B cell (primary cell): ENCODE measurements at regions not wholly inside any gene's neighbourhood (a gene's known extent, or its start where the extent isn't known, plus 50 kb on each side); places are given as distances from the start of the nearest gene placed in this dataset.

Experiments
- ATAC-seq: fragments of 200-7000 bp; cut with Tn5 transposase; one replicate; pipeline ENCODE4 v1.10.0; 2021; ENCODE audit warnings: low read depth, mild to moderate bottlenecking, moderate number of reproducible peaks, moderate library complexity
- CTCF ChIA-PET: fragments of 350-600 bp; sonication (Branson Sonifier 250); formaldehyde crosslinking; loops from one replicate; lab custom pipeline; 2021; ENCODE audit warnings: antibody characterized with exemption, inconsistent platforms; lab: Charles Lee
- POLR2A ChIA-PET: fragments of 350-600 bp; sonication (Branson Sonifier 250); formaldehyde crosslinking; loops from one replicate; lab custom pipeline; 2021; ENCODE audit warnings: antibody characterized with exemption; lab: Charles Lee
- DNase-seq: peaks from one replicate; pipeline ENCODE4 v3.0.0; 2013
- H2AFZ ChIP-seq: 2 replicates; pipeline ENCODE4 v1.6.1; 2012; ENCODE audit warnings: mild to moderate bottlenecking, low read depth, low read length; ENCODE audit not compliant: insufficient read depth, poor library complexity, severe bottlenecking
- H3K27ac ChIP-seq, 2 donors: 1 replicate in 1 of 2; 2 replicates in 1 of 2; pipeline ENCODE4 v1.5.1; 2012 to 2013; ENCODE audit warnings: low read length in 2 of 2, mild to moderate bottlenecking in 2 of 2, moderate library complexity in 1 of 2
- H3K27me3 ChIP-seq, 4 experiments: fragments of 200-600 bp in 1 of 4; sonication (generic) in 1 of 4; replicated peaks in 1 of 4; 1 replicate in 2 of 4; 2 replicates in 2 of 4; pipeline versions ENCODE4 v1.6.1 to v1.7.0; 2013 to 2016; ENCODE audit warnings: low read length in 3 of 4, mild to moderate bottlenecking in 2 of 4, mixed read lengths in 1 of 4, moderate library complexity in 1 of 4; ENCODE audit not compliant: insufficient read depth in 4 of 4, control insufficient read depth in 3 of 4; ENCODE audit errors: control extremely low read depth in 1 of 4
- H3K36me3 ChIP-seq, 2 experiments: replicated peaks in 1 of 2; 1 replicate in 1 of 2; 2 replicates in 1 of 2; pipeline versions ENCODE4 v1.6.1 to v1.7.1; 2013; ENCODE audit warnings: low read length in 1 of 2; ENCODE audit not compliant: insufficient read depth in 2 of 2, control insufficient read depth in 1 of 2; ENCODE audit errors: control extremely low read depth in 1 of 2, extremely low read depth in 1 of 2
- H3K4me1 ChIP-seq, 2 donors: fragments of 200-600 bp in 1 of 2; sonication (generic) in 1 of 2; 1 replicate in 1 of 2; 2 replicates in 1 of 2; pipeline versions ENCODE4 v1.5.1 to v1.6.1; 2013 to 2017; ENCODE audit warnings: low read length in 2 of 2; ENCODE audit not compliant: control insufficient read depth in 2 of 2, insufficient read depth in 2 of 2
- H3K4me2 ChIP-seq: replicated peaks from 2 replicates; pipeline ENCODE3; 2012; ENCODE audit warnings: mild to moderate bottlenecking, low read depth, low read length; ENCODE audit not compliant: poor library complexity, severe bottlenecking
- H3K4me3 ChIP-seq, 5 experiments: fragments of 200-600 bp in 1 of 5; sonication (generic) in 1 of 5; 1 replicate in 3 of 5; 2 replicates in 2 of 5; pipeline versions ENCODE4 v1.5.1 to v1.7.0; 2011 to 2016; ENCODE audit warnings: low read length in 4 of 5, mild to moderate bottlenecking in 4 of 5, low read depth in 2 of 5, control low read depth in 1 of 5, moderate library complexity in 1 of 5; ENCODE audit not compliant: insufficient read depth in 1 of 5; ENCODE audit errors: control extremely low read depth in 1 of 5, extremely low read depth in 1 of 5
- H3K79me2 ChIP-seq: fragments of 200-600 bp; sonication (generic); one replicate; pipeline ENCODE4 v1.6.0; 2016; ENCODE audit warnings: low read length; ENCODE audit not compliant: control insufficient read depth, insufficient read depth
- H3K9ac ChIP-seq: fragments of 200-600 bp; sonication (generic); 2 replicates; pipeline ENCODE4 v1.6.1; 2017; ENCODE audit warnings: mild to moderate bottlenecking, low read length, moderate library complexity
- H3K9me3 ChIP-seq, 3 donors: one replicate each; pipeline versions ENCODE4 v1.6.1 to v1.7.1; 2013; ENCODE audit warnings: low read length in 2 of 3; ENCODE audit not compliant: control insufficient read depth in 2 of 3, insufficient read depth in 1 of 3; ENCODE audit errors: control extremely low read depth in 1 of 3
- H4K20me1 ChIP-seq: 2 replicates; pipeline ENCODE4 v1.6.0; 2012; ENCODE audit warnings: mild to moderate bottlenecking, low read length; ENCODE audit not compliant: insufficient read depth, control insufficient read depth, poor library complexity, severe bottlenecking
- H3K27ac Mint-ChIP-seq: one replicate; pipeline ENCODE4 v1.8.0; 2021; ENCODE audit warnings: mixed read lengths
- H3K27me3 Mint-ChIP-seq: one replicate; pipeline ENCODE4 v1.8.0; 2021; ENCODE audit warnings: mixed read lengths
- H3K4me1 Mint-ChIP-seq: one replicate; pipeline ENCODE4 v1.8.0; 2021; ENCODE audit warnings: mixed read lengths
- H3K4me3 Mint-ChIP-seq: one replicate; pipeline ENCODE4 v1.8.0; 2021; ENCODE audit warnings: mixed read lengths
- H3K9me3 Mint-ChIP-seq: one replicate; pipeline ENCODE4 v1.8.0; 2022; ENCODE audit warnings: mixed read lengths; ENCODE audit not compliant: insufficient read depth
- EZH2 ChIP-seq: IDR thresholded peaks from 2 replicates; pipeline ENCODE4 v1.6.1; 2012; ENCODE audit warnings: borderline replicate concordance, low read depth, mild to moderate bottlenecking, moderate library complexity, low read length; ENCODE audit not compliant: insufficient read depth, poor library complexity, severe bottlenecking
- WGBS: methylation state at CpG from one replicate; pipeline ENCODE4 v1.1.5; 2013; ENCODE audit warnings: missing lambda C conversion rate; ENCODE audit not compliant: insufficient coverage; 5-methylcytosine and 5-hydroxymethylcytosine counted together
- intact Hi-C: fragments of 100-400 bp; cut with micrococcal nuclease; formaldehyde crosslinking; loops from one replicate; pipeline ENCODE4 v1.10.0; 2022
- TF ChIP-seq, protein P1 (sequence below): fragments of 200-600 bp; IDR thresholded peaks from one replicate; pipeline ENCODE4 v1.8.0; 2022; ENCODE audit warnings: antibody characterized with exemption, mild to moderate bottlenecking

DNA sequence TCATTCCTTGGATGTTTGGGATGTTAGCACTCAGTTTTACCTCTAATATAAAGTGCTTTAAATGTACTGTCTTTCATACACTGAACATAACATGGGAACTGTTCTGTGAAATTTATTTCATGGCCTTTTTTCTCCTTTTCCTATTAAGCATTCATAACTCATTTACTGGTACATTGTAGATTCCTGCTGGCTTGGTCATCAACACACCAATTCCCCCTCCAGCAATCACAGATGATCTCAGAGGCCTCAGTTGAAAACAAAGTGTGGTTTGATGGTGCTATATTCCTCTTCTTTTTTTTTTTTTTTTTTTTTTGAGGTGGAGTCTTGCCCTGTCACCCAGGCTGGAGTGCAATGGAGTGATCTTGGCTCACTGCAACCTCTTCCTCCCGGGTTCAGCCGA is 61.9 kb upstream of the FAM47B start:
- H3K9me3 Mint-ChIP-seq = no peaks in the 10 kb centered on the region
- ChIA-PET CTCF (no interaction called here), POLR2A (no interaction called here)
- TF ChIP-seq EZH2 = no peak
- TF ChIP-seq, protein P1, sequence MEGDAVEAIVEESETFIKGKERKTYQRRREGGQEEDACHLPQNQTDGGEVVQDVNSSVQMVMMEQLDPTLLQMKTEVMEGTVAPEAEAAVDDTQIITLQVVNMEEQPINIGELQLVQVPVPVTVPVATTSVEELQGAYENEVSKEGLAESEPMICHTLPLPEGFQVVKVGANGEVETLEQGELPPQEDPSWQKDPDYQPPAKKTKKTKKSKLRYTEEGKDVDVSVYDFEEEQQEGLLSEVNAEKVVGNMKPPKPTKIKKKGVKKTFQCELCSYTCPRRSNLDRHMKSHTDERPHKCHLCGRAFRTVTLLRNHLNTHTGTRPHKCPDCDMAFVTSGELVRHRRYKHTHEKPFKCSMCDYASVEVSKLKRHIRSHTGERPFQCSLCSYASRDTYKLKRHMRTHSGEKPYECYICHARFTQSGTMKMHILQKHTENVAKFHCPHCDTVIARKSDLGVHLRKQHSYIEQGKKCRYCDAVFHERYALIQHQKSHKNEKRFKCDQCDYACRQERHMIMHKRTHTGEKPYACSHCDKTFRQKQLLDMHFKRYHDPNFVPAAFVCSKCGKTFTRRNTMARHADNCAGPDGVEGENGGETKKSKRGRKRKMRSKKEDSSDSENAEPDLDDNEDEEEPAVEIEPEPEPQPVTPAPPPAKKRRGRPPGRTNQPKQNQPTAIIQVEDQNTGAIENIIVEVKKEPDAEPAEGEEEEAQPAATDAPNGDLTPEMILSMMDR = no peak
- no peaks in the 10 kb centered on the region for H3K4me1 Mint-ChIP-seq
- no peak overlapping the region for H3K4me3 Mint-ChIP-seq
- H3K27me3 ChIP-seq = no peaks in the 10 kb centered on the region
- no peaks in the 10 kb centered on the region for H3K27me3 Mint-ChIP-seq
- no peaks in the 10 kb centered on the region for H4K20me1 ChIP-seq
- WGBS = 100% methylated on average over 2 of the region's 2 CpGs
- no peak overlapping the region for H3K4me2 ChIP-seq
- no peak overlapping the region for H3K4me3 ChIP-seq
- no peaks in the 10 kb centered on the region for H3K9me3 ChIP-seq
- no peaks in the 10 kb centered on the region for H3K79me2 ChIP-seq
- H3K36me3 ChIP-seq = no peaks in the 10 kb centered on the region
- intact Hi-C loops = no loop called here
- no peak for ATAC-seq
- no peak overlapping the region for H3K27ac ChIP-seq
- no peak overlapping the region for H3K9ac ChIP-seq
- H3K4me1 ChIP-seq = no peaks in the 10 kb centered on the region
- DNase-seq = no peak
- H2AFZ ChIP-seq = no peak overlapping the region
- H3K27ac Mint-ChIP-seq = no peak overlapping the region

DNA sequence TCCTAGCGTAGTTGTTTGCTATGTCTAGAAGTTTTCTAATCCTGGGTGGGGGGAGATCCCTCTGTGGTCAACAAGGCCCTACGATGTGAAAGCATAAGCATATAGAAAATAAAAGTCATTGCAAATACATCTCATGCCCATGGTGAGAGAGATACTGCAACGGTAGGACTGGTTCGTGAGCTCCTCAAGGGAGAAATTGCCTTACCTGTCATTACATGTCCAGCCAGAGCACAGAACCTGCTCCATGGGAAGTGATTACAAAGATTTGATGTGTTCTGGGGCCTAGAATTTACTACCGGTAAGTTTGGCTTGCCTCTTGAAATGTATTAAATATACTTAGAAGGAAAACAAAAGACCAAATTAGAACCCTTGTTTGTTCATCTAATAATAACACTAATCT is 60.9 kb upstream of the FAM47B start:
- no CpG with 5 or more reads among the region's 5 CpGs for WGBS
- Histone ChIP-seq H3K79me2 (no peaks in the 10 kb centered on the region), H3K9me3 (no peaks in the 10 kb centered on the region), H3K36me3 (no peaks in the 10 kb centered on the region), H3K4me3 (no peak overlapping the region), H3K9ac (no peak overlapping the region), H3K4me2 (no peak overlapping the region), H3K27ac (no peak overlapping the region), H3K27me3 (no peaks in the 10 kb centered on the region), H3K4me1 (no peaks in the 10 kb centered on the region), H4K20me1 (no peaks in the 10 kb centered on the region), H2AFZ (no peak overlapping the region)
- TF ChIP-seq EZH2 = no peak
- TF ChIP-seq, protein P1 = no peak
- H3K9me3 Mint-ChIP-seq = no peaks in the 10 kb centered on the region
- no peaks in the 10 kb centered on the region for H3K4me1 Mint-ChIP-seq
- ChIA-PET POLR2A (no interaction called here), CTCF (no interaction called here)
- H3K27ac Mint-ChIP-seq = no peak overlapping the region
- intact Hi-C loops = no loop called here
- no peaks in the 10 kb centered on the region for H3K27me3 Mint-ChIP-seq
- DNase-seq (no peak), ATAC-seq (no peak)
- H3K4me3 Mint-ChIP-seq = no peak overlapping the region
